HepG2 (cell line): ENCODE measurements at regions not wholly inside any gene's neighbourhood (a gene's known extent, or its start where the extent isn't known, plus 50 kb on each side); places are given as distances from the start of the nearest gene placed in this dataset.
A peak's percentile ranks its signal among the peaks of the same experiment; 100 is the strongest.

ENCODE experiments used
- CREM ChIP-seq, 2 experiments: sonication (generic) in 1 of 2; formaldehyde crosslinking in 1 of 2; IDR thresholded peaks; 2 replicates each; pipeline versions ENCODE4 v1.4.0 to v1.6.1; 2016 to 2020; ENCODE audit warnings: antibody characterized with exemption in 1 of 2, mild to moderate bottlenecking in 1 of 2, missing genetic modification reagents in 1 of 2
- FOXK2 ChIP-seq: fragments of 450-650 bp; IDR thresholded peaks from 2 replicates; pipeline ENCODE4 v1.6.1; 2016
- GFI1 ChIP-seq: sonication (generic); formaldehyde crosslinking; IDR thresholded peaks from 2 replicates; pipeline ENCODE4 v1.5.0; 2020; ENCODE audit warnings: missing genetic modification reagents, mild to moderate bottlenecking, borderline replicate concordance
- IRF1 ChIP-seq: sonication (generic); formaldehyde crosslinking; IDR thresholded peaks from 2 replicates; pipeline ENCODE4 v1.4.0; 2020; ENCODE audit warnings: low read depth, mild to moderate bottlenecking, missing genetic modification reagents
- JDP2 ChIP-seq: sonication (generic); formaldehyde crosslinking; IDR thresholded peaks from 2 replicates; pipeline ENCODE4 v1.8.1; 2022; ENCODE audit warnings: missing genetic modification reagents, borderline replicate concordance
- JUNB ChIP-seq: sonication (generic); formaldehyde crosslinking; IDR thresholded peaks from 2 replicates; pipeline ENCODE4 v1.8.0; 2022; ENCODE audit warnings: missing genetic modification reagents, mild to moderate bottlenecking, borderline replicate concordance
- KAT7 ChIP-seq: IDR thresholded peaks from 2 replicates; pipeline ENCODE4 v1.6.1; 2018; ENCODE audit warnings: borderline replicate concordance, missing compliant biosample characterization
- KLF9 ChIP-seq: IDR thresholded peaks from 2 replicates; pipeline ENCODE4 v1.6.1; 2016; ENCODE audit warnings: low read depth
- MTF2 ChIP-seq: sonication (generic); formaldehyde crosslinking; IDR thresholded peaks from 2 replicates; pipeline ENCODE4 v1.5.0; 2020; ENCODE audit warnings: missing genetic modification reagents, borderline replicate concordance
- PTBP1 ChIP-seq: fragments of 200-400 bp; formaldehyde crosslinking; IDR thresholded peaks from 2 replicates; pipeline ENCODE4 v1.6.1; 2018; ENCODE audit warnings: low read length, low read depth; ENCODE audit not compliant: poor library complexity, severe bottlenecking
- RNF2 ChIP-seq: fragments of 450-650 bp; conservative IDR thresholded peaks from 2 replicates; pipeline ENCODE4 v1.6.1; 2016; ENCODE audit warnings: low read depth
- ZNF34 ChIP-seq: sonication (generic); formaldehyde crosslinking; IDR thresholded peaks from 2 replicates; pipeline ENCODE4 v1.4.0; 2020; ENCODE audit warnings: mild to moderate bottlenecking, missing genetic modification reagents, borderline replicate concordance
- ZNF432 ChIP-seq: sonication (generic); formaldehyde crosslinking; IDR thresholded peaks from 2 replicates; pipeline ENCODE4 v1.5.0; 2020; ENCODE audit warnings: missing genetic modification reagents, mild to moderate bottlenecking, borderline replicate concordance
- ZNF646 ChIP-seq: sonication (generic); formaldehyde crosslinking; IDR thresholded peaks from 2 replicates; pipeline ENCODE4 v1.9.0; 2021; ENCODE audit warnings: mild to moderate bottlenecking, missing genetic modification reagents
- ZNF781 ChIP-seq: sonication (generic); formaldehyde crosslinking; IDR thresholded peaks from 2 replicates; pipeline ENCODE4 v1.5.1; 2020; ENCODE audit warnings: borderline replicate concordance, mild to moderate bottlenecking, missing genetic modification reagents; ENCODE audit errors: not compliant biosample characterization
- ZNF788 ChIP-seq: sonication (generic); formaldehyde crosslinking; IDR thresholded peaks from 2 replicates; pipeline ENCODE4 v1.5.0; 2020; ENCODE audit warnings: mild to moderate bottlenecking, missing genetic modification reagents, borderline replicate concordance
- ZSCAN12 ChIP-seq: sonication (generic); formaldehyde crosslinking; IDR thresholded peaks from 2 replicates; pipeline ENCODE4 v1.9.0; 2021; ENCODE audit warnings: mild to moderate bottlenecking, missing genetic modification reagents
- TF ChIP-seq, protein P1 (sequence below): sonication (generic); formaldehyde crosslinking; IDR thresholded peaks from 2 replicates; pipeline ENCODE4 v1.5.1; 2020; ENCODE audit warnings: mild to moderate bottlenecking, missing genetic modification reagents, moderate library complexity
- TF ChIP-seq, protein P2 (sequence below): sonication (generic); formaldehyde crosslinking; IDR thresholded peaks from 2 replicates; pipeline ENCODE4 v1.4.0; 2020; ENCODE audit warnings: missing genetic modification reagents

GRCh38 chr7:12941512-12941911 is 254.1 kb downstream of the ARL4A start (continued):
- no peak for TF ChIP-seq ZNF646 (CRISPR knock-in tag)
- TF ChIP-seq KAT7 (CRISPR knock-in tag), result 0 out of 2 replicates have a peak, but pooled peaks have one; percentile 45
- TF ChIP-seq KLF9, result no peak
- no peak for TF ChIP-seq ZNF781 (CRISPR knock-in tag)
- no peak for TF ChIP-seq IRF1 (CRISPR knock-in tag)
- TF ChIP-seq GFI1 (CRISPR knock-in tag), result peak; percentile 79
- no peak for TF ChIP-seq RNF2
- TF ChIP-seq MTF2, result no peak
- no peak for TF ChIP-seq ZSCAN12
- TF ChIP-seq JDP2, result no peak
- no peak for TF ChIP-seq FOXK2
- TF ChIP-seq PTBP1, result no peak
- TF ChIP-seq CREM (IDR thresholded peaks at IDR 0.05), result peak; percentile 68; the same call in 1 of the 2 replicates
- no peak for TF ChIP-seq CREM (CRISPR knock-in tag; IDR thresholded peaks at IDR 0.05)
- no peak for TF ChIP-seq ZNF788 (CRISPR knock-in tag)
- TF ChIP-seq, protein P1, sequence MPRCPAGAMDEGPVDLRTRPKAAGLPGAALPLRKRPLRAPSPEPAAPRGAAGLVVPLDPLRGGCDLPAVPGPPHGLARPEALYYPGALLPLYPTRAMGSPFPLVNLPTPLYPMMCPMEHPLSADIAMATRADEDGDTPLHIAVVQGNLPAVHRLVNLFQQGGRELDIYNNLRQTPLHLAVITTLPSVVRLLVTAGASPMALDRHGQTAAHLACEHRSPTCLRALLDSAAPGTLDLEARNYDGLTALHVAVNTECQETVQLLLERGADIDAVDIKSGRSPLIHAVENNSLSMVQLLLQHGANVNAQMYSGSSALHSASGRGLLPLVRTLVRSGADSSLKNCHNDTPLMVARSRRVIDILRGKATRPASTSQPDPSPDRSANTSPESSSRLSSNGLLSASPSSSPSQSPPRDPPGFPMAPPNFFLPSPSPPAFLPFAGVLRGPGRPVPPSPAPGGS (CRISPR knock-in tag), result no peak
- TF ChIP-seq ZNF432 (CRISPR knock-in tag), result no peak
- TF ChIP-seq ZNF34, result no peak
- TF ChIP-seq JUNB, result no peak; the same call in 1 of the 2 replicates
- TF ChIP-seq, protein P2, sequence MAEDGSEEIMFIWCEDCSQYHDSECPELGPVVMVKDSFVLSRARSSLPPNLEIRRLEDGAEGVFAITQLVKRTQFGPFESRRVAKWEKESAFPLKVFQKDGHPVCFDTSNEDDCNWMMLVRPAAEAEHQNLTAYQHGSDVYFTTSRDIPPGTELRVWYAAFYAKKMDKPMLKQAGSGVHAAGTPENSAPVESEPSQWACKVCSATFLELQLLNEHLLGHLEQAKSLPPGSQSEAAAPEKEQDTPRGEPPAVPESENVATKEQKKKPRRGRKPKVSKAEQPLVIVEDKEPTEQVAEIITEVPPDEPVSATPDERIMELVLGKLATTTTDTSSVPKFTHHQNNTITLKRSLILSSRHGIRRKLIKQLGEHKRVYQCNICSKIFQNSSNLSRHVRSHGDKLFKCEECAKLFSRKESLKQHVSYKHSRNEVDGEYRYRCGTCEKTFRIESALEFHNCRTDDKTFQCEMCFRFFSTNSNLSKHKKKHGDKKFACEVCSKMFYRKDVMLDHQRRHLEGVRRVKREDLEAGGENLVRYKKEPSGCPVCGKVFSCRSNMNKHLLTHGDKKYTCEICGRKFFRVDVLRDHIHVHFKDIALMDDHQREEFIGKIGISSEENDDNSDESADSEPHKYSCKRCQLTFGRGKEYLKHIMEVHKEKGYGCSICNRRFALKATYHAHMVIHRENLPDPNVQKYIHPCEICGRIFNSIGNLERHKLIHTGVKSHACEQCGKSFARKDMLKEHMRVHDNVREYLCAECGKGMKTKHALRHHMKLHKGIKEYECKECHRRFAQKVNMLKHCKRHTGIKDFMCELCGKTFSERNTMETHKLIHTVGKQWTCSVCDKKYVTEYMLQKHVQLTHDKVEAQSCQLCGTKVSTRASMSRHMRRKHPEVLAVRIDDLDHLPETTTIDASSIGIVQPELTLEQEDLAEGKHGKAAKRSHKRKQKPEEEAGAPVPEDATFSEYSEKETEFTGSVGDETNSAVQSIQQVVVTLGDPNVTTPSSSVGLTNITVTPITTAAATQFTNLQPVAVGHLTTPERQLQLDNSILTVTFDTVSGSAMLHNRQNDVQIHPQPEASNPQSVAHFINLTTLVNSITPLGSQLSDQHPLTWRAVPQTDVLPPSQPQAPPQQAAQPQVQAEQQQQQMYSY (CRISPR knock-in tag), result no peak
